ENCODE measurements at regions not wholly inside any gene's neighbourhood (a gene's known extent, or its start where the extent isn't known, plus 50 kb on each side); places are given as distances from the start of the nearest gene placed in this dataset.
"Not testable (repeated sequence)": the region's sequence is repeated elsewhere in the genome, so short reads cannot be mapped to it uniquely, and the experiment has no call there.

- Histone ChIP-seq H3K4me3 (no peak overlapping the region), H3K9me3 (replicated peaks; ENCODE audit: control insufficient read depth, insufficient read depth, low read depth, low read length) (no peaks in the 10 kb centered on the region), H3K9ac (ENCODE audit: insufficient read depth in 1 of 2, low read depth in 2 of 2, low read length in 2 of 2) (no peak overlapping the region), H3K79me2 (ENCODE audit: control insufficient read depth, insufficient read depth, low read length) (no peaks in the 10 kb centered on the region; the same call in 2 of the 3 replicates), H2AFZ (ENCODE audit: low read depth, low read length) (no peak overlapping the region), H3K27me3 (ENCODE audit: control insufficient read depth in 2 of 2, insufficient read depth in 2 of 2, low read length in 2 of 2) (no peaks in the 10 kb centered on the region), H3K9me1 (ENCODE audit: control insufficient read depth, insufficient read depth, low read length) (no peaks in the 10 kb centered on the region), H3K36me3 (ENCODE audit: control insufficient read depth, insufficient read depth, low read length) (no peaks in the 10 kb centered on the region), H3K4me1 (replicated peaks in 1 of 2; ENCODE audit: control insufficient read depth in 2 of 2, insufficient read depth in 2 of 2, low read length in 2 of 2) (peaks cover 2 to 6% of the 10 kb centered on the region in 2 experiments; a peak in 4 of 5 replicates), H4K20me1 (replicated peaks; ENCODE audit: control insufficient read depth, insufficient read depth, low read length) (no peaks in the 10 kb centered on the region), H3K27ac (ENCODE audit: extremely low read depth, low read depth, low read length) (no peak overlapping the region), H3K4me2 (ENCODE audit: insufficient read depth, low read length) (no peak overlapping the region)
- intact Hi-C loops (cut with micrococcal nuclease) (no loop called here), in situ Hi-C loops (cut with MboI) (no loop called here)
- 75% methylated on average over 5 of the region's 5 CpGs for WGBS (ENCODE audit: insufficient coverage, low coverage, missing lambda C conversion rate)
- CTCF ChIA-PET (ENCODE audit: low intra/inter-chr PET ratio), result no interaction called here
- ATAC-seq (no peak), FAIRE-seq (no peak), DNase-seq (ENCODE audit: extremely low read depth in 1 of 4, low spot score in 3 of 4) (no peak)
- TF ChIP-seq TAF15 (IDR thresholded peaks at IDR 0.05; ENCODE audit: low read depth, low read length) (no peak), RNF219 (CRISPR knock-in tag; IDR thresholded peaks at IDR 0.05) (no peak), GTF2F1 (IDR thresholded peaks at IDR 0.05; ENCODE audit: low read depth, low read length) (no peak), KLF1 (tag; IDR thresholded peaks at IDR 0.05) (no peak), MAFF (IDR thresholded peaks at IDR 0.05; ENCODE audit: low read length) (no peak), SMAD4 (CRISPR knock-in tag; conservative IDR thresholded peaks at IDR 0.05) (no peak), NRF1 (conservative IDR thresholded peaks at IDR 0.05 in 1 of 2, IDR thresholded peaks at IDR 0.05 in 1 of 2) (no peak)
- BruUV-seq (replicated peaks), result no TSS peak
- POLR2A ChIA-PET, result interaction anchor here (0.8 kb wide), 1 partner anchor 25 kb away, joined by 4 read pairs; no protein-coding TSS in a partner anchor
Measured at GRCh38 chr9:14989811-14990210, 79.6 kb upstream of the FREM1 start.

- CTCF ChIA-PET (ENCODE audit: low intra/inter-chr PET ratio); intact Hi-C loops (cut with micrococcal nuclease); H3K4me1 ChIP-seq (replicated peaks in 1 of 2; ENCODE audit: control insufficient read depth in 2 of 2, insufficient read depth in 2 of 2, low read length in 2 of 2); in situ Hi-C loops (cut with MboI); FAIRE-seq; H3K9ac ChIP-seq (ENCODE audit: insufficient read depth in 1 of 2, low read depth in 2 of 2, low read length in 2 of 2); H3K9me3 ChIP-seq (replicated peaks; ENCODE audit: control insufficient read depth, insufficient read depth, low read depth, low read length); H3K9me1 ChIP-seq (ENCODE audit: control insufficient read depth, insufficient read depth, low read length); H3K27me3 ChIP-seq (ENCODE audit: control insufficient read depth in 2 of 2, insufficient read depth in 2 of 2, low read length in 2 of 2); H2AFZ ChIP-seq (ENCODE audit: low read depth, low read length); H3K79me2 ChIP-seq (ENCODE audit: control insufficient read depth, insufficient read depth, low read length); DNase-seq (ENCODE audit: extremely low read depth in 1 of 4, low spot score in 3 of 4); H3K27ac ChIP-seq (ENCODE audit: extremely low read depth, low read depth, low read length); H4K20me1 ChIP-seq (replicated peaks; ENCODE audit: control insufficient read depth, insufficient read depth, low read length); POLR2A ChIA-PET; BruUV-seq (replicated peaks); H3K36me3 ChIP-seq (ENCODE audit: control insufficient read depth, insufficient read depth, low read length); H3K4me2 ChIP-seq (ENCODE audit: insufficient read depth, low read length); ATAC-seq; H3K4me3 ChIP-seq: not testable (repeated sequence)
- WGBS (ENCODE audit: insufficient coverage, low coverage, missing lambda C conversion rate), result 45% methylated on average over 7 of the region's 7 CpGs
Measured at GRCh38 chr9:14989336-14989735, 79.1 kb upstream of the FREM1 start.

Measured in K562 (cell line).